Lung (tissue), 11 donors: ENCODE measurements at regions not wholly inside any gene's neighbourhood (a gene's known extent, or its start where the extent isn't known, plus 50 kb on each side); places are given as distances from the start of the nearest gene placed in this dataset.

Experiments
- ATAC-seq: fragments of 200-7000 bp; cut with Tn5 transposase; one replicate; pipeline ENCODE4 v1.9.1; 2020; ENCODE audit warnings: moderate number of reproducible peaks; ENCODE audit not compliant: insufficient read depth, low FRiP score
- DNase-seq, 3 donors: peaks; one replicate each; pipeline ENCODE4 v3.0.0-alpha.2; 2013 to 2017
- H3K27ac ChIP-seq, 2 donors: one replicate each; pipeline ENCODE4 v1.5.1; 2013; ENCODE audit warnings: mild to moderate bottlenecking in 2 of 2, moderate library complexity in 2 of 2, control low read depth in 1 of 2, inconsistent platforms in 1 of 2, low read depth in 1 of 2, low read length in 1 of 2
- H3K27me3 ChIP-seq, 3 donors: one replicate each; pipeline ENCODE4 v1.5.1; 2013; ENCODE audit warnings: low read length in 2 of 3; ENCODE audit not compliant: control insufficient read depth in 3 of 3, insufficient read depth in 3 of 3
- H3K36me3 ChIP-seq, 4 donors: one replicate each; pipeline ENCODE4 v1.5.1; 2013; ENCODE audit warnings: low read length in 4 of 4, mild to moderate bottlenecking in 1 of 4, moderate library complexity in 1 of 4; ENCODE audit not compliant: control insufficient read depth in 4 of 4, insufficient read depth in 4 of 4
- H3K4me1 ChIP-seq, 5 donors: one replicate each; pipeline ENCODE4 v1.5.1; 2013; ENCODE audit warnings: low read length in 5 of 5, mild to moderate bottlenecking in 2 of 5, moderate library complexity in 1 of 5; ENCODE audit not compliant: control insufficient read depth in 5 of 5, insufficient read depth in 5 of 5
- H3K4me3 ChIP-seq: one replicate; pipeline ENCODE4 v1.5.1; 2013; ENCODE audit warnings: mild to moderate bottlenecking, control low read depth, moderate library complexity
- H3K9ac ChIP-seq, 2 donors: one replicate each; pipeline ENCODE4 v1.5.1; 2013; ENCODE audit warnings: low read length in 2 of 2, control low read depth in 1 of 2; ENCODE audit not compliant: insufficient read depth in 1 of 2
- H3K9me3 ChIP-seq, 4 donors: one replicate each; pipeline ENCODE4 v1.5.1; 2013; ENCODE audit warnings: low read length in 3 of 4, mild to moderate bottlenecking in 1 of 4, moderate library complexity in 1 of 4; ENCODE audit not compliant: control insufficient read depth in 4 of 4, insufficient read depth in 3 of 4
- CTCF ChIP-seq: IDR thresholded peaks from 2 replicates; pipeline ENCODE4 v1.5.1; 2012; ENCODE audit warnings: mild to moderate bottlenecking; ENCODE audit errors: control extremely low read depth, extremely low read depth
- WGBS, 2 donors: extraction: QIAGEN DNeasy Blood & Tissue Kit; methylation state at CpG; one replicate each; pipeline ENCODE4 v1.1.7; 2013; 5-methylcytosine and 5-hydroxymethylcytosine counted together
- donor health status: control.
- donor health status: control.
- donor health status: Bipolar disorder and iron deficiency.
- donor health status: healthy.
- donor health status: DM: yes; HTN: yes; CAD: no.

- Histone ChIP-seq H3K4me3 (no peak overlapping the region), H3K27me3 (no peaks in the 10 kb centered on the region), H3K4me1 (no peaks in the 10 kb centered on the region), H3K27ac (no peak overlapping the region), H3K9ac (no peak overlapping the region), H3K36me3 (no peaks in the 10 kb centered on the region), H3K9me3 (peaks cover 0 to 2% (median 0%) of the 10 kb centered on the region in 4 donors)
- DNase-seq (no peak), ATAC-seq (no peak)
- TF ChIP-seq CTCF = no peak
Measured at GRCh38 chr17:69884356-69884755, 190.7 kb upstream of the KCNJ16 start.

- 49 to 79% methylated on average over 2 of the region's 2 CpGs for WGBS, 2 donors
- H3K4me3 ChIP-seq = no peak overlapping the region
- no peak for TF ChIP-seq CTCF
- H3K4me1 ChIP-seq = no peaks in the 10 kb centered on the region
- no peak overlapping the region for H3K27ac ChIP-seq
- ATAC-seq (no peak), DNase-seq (no peak)
- no peaks in the 10 kb centered on the region for H3K36me3 ChIP-seq
- no peak overlapping the region for H3K9ac ChIP-seq
- no peaks in the 10 kb centered on the region for H3K27me3 ChIP-seq
- H3K9me3 ChIP-seq = peaks cover 0 to 2% (median 0%) of the 10 kb centered on the region in 4 donors
Measured at GRCh38 chr17:69884846-69885245, 190.2 kb upstream of the KCNJ16 start.

- Histone ChIP-seq H3K27me3 (no peaks in the 10 kb centered on the region), H3K4me1 (no peaks in the 10 kb centered on the region), H3K27ac (no peak overlapping the region), H3K36me3 (no peaks in the 10 kb centered on the region), H3K4me3 (no peak overlapping the region), H3K9ac (no peak overlapping the region), H3K9me3 (no peaks in the 10 kb centered on the region)
- no peak for ATAC-seq
- DNase-seq = no peak
- no peak for TF ChIP-seq CTCF
- WGBS, 2 donors = 90 to 94% methylated on average over 5 of the region's 5 CpGs
Measured at GRCh38 chr17:69898601-69899000, 176.4 kb upstream of the KCNJ16 start.

- WGBS, 2 donors = 93 to 95% methylated on average over 3 of the region's 3 CpGs
- TF ChIP-seq CTCF = no peak
- Histone ChIP-seq H3K4me3 (no peak overlapping the region), H3K4me1 (no peaks in the 10 kb centered on the region), H3K9me3 (no peaks in the 10 kb centered on the region), H3K27ac (no peak overlapping the region), H3K36me3 (no peaks in the 10 kb centered on the region), H3K27me3 (no peaks in the 10 kb centered on the region), H3K9ac (no peak overlapping the region)
- no peak for ATAC-seq
- DNase-seq = no peak
Measured at GRCh38 chr17:69900101-69900500, 174.9 kb upstream of the KCNJ16 start.
